IMR-90 (cell line): ENCODE measurements at regions not wholly inside any gene's neighbourhood (a gene's known extent, or its start where the extent isn't known, plus 50 kb on each side); places are given as distances from the start of the nearest gene placed in this dataset.

Source experiments
- ATAC-seq: fragments of 200-7000 bp; cut with Tn5 transposase; 2 replicates; pipeline ENCODE4 v1.9.1; 2020; ENCODE audit warnings: low read depth, mild to moderate bottlenecking, moderate library complexity
- BruUV-seq: library from RNA; stranded (reverse); fragments of 400-500 nt; replicated peaks from 2 replicates; lab custom pipeline; 2021; lab: Mats Ljungman, UMichigan
- CTCF ChIA-PET: fragments of 300-600 bp; formaldehyde crosslinking; extraction: SDS; loops from one replicate; lab custom pipeline; 2021; ENCODE audit warnings: antibody characterized with exemption; lab: Yijun Ruan, JAX
- POLR2A ChIA-PET: fragments of 300-600 bp; sonication (Branson Sonifier 250); formaldehyde crosslinking; loops from one replicate; lab custom pipeline; 2022; ENCODE audit warnings: antibody characterized with exemption; ENCODE audit not compliant: unreplicated experiment; lab: Charles Lee
- DNase-seq: peaks from one replicate; pipeline ENCODE4 v3.0.0; 2013
- H2AFZ ChIP-seq: replicated peaks from 2 replicates; pipeline ENCODE3; 2013; ENCODE audit warnings: low read length, mild to moderate bottlenecking; ENCODE audit not compliant: poor library complexity
- H2AK5ac ChIP-seq: 2 replicates; pipeline ENCODE4 v1.6.1; 2013; ENCODE audit warnings: low read depth, low read length, inconsistent platforms
- H2AK9ac ChIP-seq: replicated peaks from 2 replicates; pipeline ENCODE3; 2013; ENCODE audit warnings: mild to moderate bottlenecking, low read depth, low read length, moderate library complexity; ENCODE audit not compliant: poor library complexity
- H2BK120ac ChIP-seq: 2 replicates; pipeline ENCODE4 v1.6.1; 2013; ENCODE audit warnings: low read depth, low read length, inconsistent platforms
- H2BK15ac ChIP-seq: 3 replicates; pipeline ENCODE4 v1.6.1; 2013; ENCODE audit warnings: low read depth, low read length, inconsistent platforms
- H2BK20ac ChIP-seq: 2 replicates; pipeline ENCODE4 v1.6.1; 2013; ENCODE audit warnings: low read depth, mild to moderate bottlenecking, inconsistent platforms, low read length, moderate library complexity
- H2BK5ac ChIP-seq: 2 replicates; pipeline ENCODE4 v1.6.1; 2013; ENCODE audit warnings: mild to moderate bottlenecking, low read depth, low read length, inconsistent platforms; ENCODE audit not compliant: poor library complexity, severe bottlenecking
- H3K14ac ChIP-seq: replicated peaks from 2 replicates; pipeline ENCODE4 v1.6.1; 2013; ENCODE audit warnings: low read depth, low read length, inconsistent platforms
- H3K18ac ChIP-seq: 2 replicates; pipeline ENCODE4 v1.6.1; 2013; ENCODE audit warnings: low read depth, low read length, control low read depth
- H3K23ac ChIP-seq: 2 replicates; pipeline ENCODE4 v1.6.1; 2013; ENCODE audit warnings: low read depth, low read length, inconsistent platforms
- H3K27ac ChIP-seq: 2 replicates; pipeline ENCODE4 v1.5.1; 2013; ENCODE audit warnings: mild to moderate bottlenecking, control low read depth, low read length; ENCODE audit not compliant: insufficient read depth
- H3K27me3 ChIP-seq: 2 replicates; pipeline ENCODE4 v1.6.1; 2013; ENCODE audit warnings: low read length; ENCODE audit not compliant: control insufficient read depth, insufficient read depth
- H3K36me3 ChIP-seq: 2 replicates; pipeline ENCODE4 v1.6.1; 2013; ENCODE audit warnings: low read length, mixed read lengths; ENCODE audit not compliant: control insufficient read depth, insufficient read depth
- H3K4ac ChIP-seq: 2 replicates; pipeline ENCODE4 v1.6.1; 2013; ENCODE audit warnings: low read depth, low read length, inconsistent platforms
- H3K4me1 ChIP-seq: 2 replicates; pipeline ENCODE4 v1.6.1; 2013; ENCODE audit warnings: low read length, mixed read lengths; ENCODE audit not compliant: control insufficient read depth, insufficient read depth
- H3K4me2 ChIP-seq: 2 replicates; pipeline ENCODE4 v1.6.1; 2013; ENCODE audit warnings: low read depth, mild to moderate bottlenecking, control low read depth, low read length, moderate library complexity
- H3K4me3 ChIP-seq: 2 replicates; pipeline ENCODE4 v1.5.1; 2013; ENCODE audit warnings: low read depth, mild to moderate bottlenecking, control low read depth, low read length, moderate library complexity; ENCODE audit not compliant: insufficient read depth
- H3K56ac ChIP-seq: 2 replicates; pipeline ENCODE4 v1.6.1; 2013; ENCODE audit warnings: low read length, inconsistent platforms; ENCODE audit not compliant: insufficient read depth; ENCODE audit errors: extremely low read depth
- H3K79me1 ChIP-seq, 2 experiments: 2 replicates each; pipeline ENCODE4 v1.6.1; 2013; ENCODE audit warnings: low read length in 2 of 2, inconsistent platforms in 1 of 2, low read depth in 1 of 2
- H3K9ac ChIP-seq: 2 replicates; pipeline ENCODE4 v1.6.1; 2013; ENCODE audit warnings: low read depth, low read length, control low read depth
- H3K9me1 ChIP-seq: 2 replicates; pipeline ENCODE4 v1.6.1; 2013; ENCODE audit warnings: low read length, inconsistent platforms; ENCODE audit not compliant: insufficient read depth
- H3K9me3 ChIP-seq: 2 replicates; pipeline ENCODE4 v1.6.1; 2013; ENCODE audit warnings: low read length; ENCODE audit not compliant: control insufficient read depth, insufficient read depth
- H4K20me1 ChIP-seq: 2 replicates; pipeline ENCODE4 v1.6.1; 2013; ENCODE audit warnings: low read length, inconsistent platforms; ENCODE audit not compliant: insufficient read depth
- H4K5ac ChIP-seq: 2 replicates; pipeline ENCODE4 v1.6.1; 2013; ENCODE audit warnings: mild to moderate bottlenecking, low read depth, low read length, control low read depth
- H4K8ac ChIP-seq, 2 experiments: 2 replicates each; pipeline ENCODE4 v1.6.1; 2013; ENCODE audit warnings: low read depth in 2 of 2, low read length in 2 of 2, control low read depth in 1 of 2, inconsistent platforms in 1 of 2
- H4K91ac ChIP-seq: 2 replicates; pipeline ENCODE4 v1.6.1; 2013; ENCODE audit warnings: low read depth, low read length, inconsistent platforms; ENCODE audit not compliant: insufficient read depth
- CEBPB ChIP-seq: IDR thresholded peaks from 2 replicates; pipeline ENCODE4 v1.6.1; 2012; ENCODE audit warnings: low read depth, low read length, improper control_type of control experiment
- MAZ ChIP-seq: IDR thresholded peaks from 2 replicates; pipeline ENCODE4 v1.6.1; 2012; ENCODE audit warnings: low read depth, mild to moderate bottlenecking, low read length, improper control_type of control experiment, moderate library complexity, borderline replicate concordance
- NFE2L2 ChIP-seq: fragments of 150-350 bp; IDR thresholded peaks from 2 replicates; pipeline ENCODE4 v1.6.1; 2016; ENCODE audit warnings: low read depth, mild to moderate bottlenecking, low read length
- RCOR1 ChIP-seq: IDR thresholded peaks from 2 replicates; pipeline ENCODE4 v1.6.1; 2012; ENCODE audit warnings: mild to moderate bottlenecking, low read length, improper control_type of control experiment; ENCODE audit not compliant: insufficient replicate concordance
- SMC3 ChIP-seq: fragments of 150-350 bp; IDR thresholded peaks from 2 replicates; pipeline ENCODE4 v1.6.1; 2016; ENCODE audit warnings: low read depth, mild to moderate bottlenecking, antibody characterized with exemption, low read length, moderate library complexity
- USF2 ChIP-seq: fragments of 150-350 bp; IDR thresholded peaks from 2 replicates; pipeline ENCODE4 v1.6.1; 2017; ENCODE audit warnings: mild to moderate bottlenecking, antibody characterized with exemption, low read length, low read depth
- WGBS, 2 experiments: methylation state at CpG; one replicate each; pipeline versions ENCODE4 v1.1.5 to v1.1.7; 2013; ENCODE audit warnings: missing lambda C conversion rate in 2 of 2; ENCODE audit not compliant: insufficient read length in 1 of 2; ENCODE audit errors: extremely low coverage in 2 of 2; 5-methylcytosine and 5-hydroxymethylcytosine counted together
- dilution Hi-C: fragments of 300-500 bp; cut with HindIII; formaldehyde crosslinking; loops from one replicate; pipeline ENCODE4 v1.14.3; 2018; ENCODE audit warnings: low sequenced_read_pairs; ENCODE audit not compliant: unreplicated experiment
- in situ Hi-C: fragments of 300-500 bp; cut with MboI; formaldehyde crosslinking; loops from 3 replicates; pipeline ENCODE4 v1.14.3; 2019; ENCODE audit warnings: low sequenced_read_pairs, inconsistent platforms, mixed read lengths
- intact Hi-C: fragments of 100-400 bp; cut with micrococcal nuclease; formaldehyde crosslinking; loops from 2 replicates; pipeline ENCODE4 v1.10.0; 2022

- Histone ChIP-seq H2AK9ac (no peak overlapping the region), H3K9me3 (peaks cover 6% of the 10 kb centered on the region), H4K20me1 (no peaks in the 10 kb centered on the region), H4K8ac (no peak overlapping the region), H4K91ac (no peak overlapping the region), H2BK120ac (no peak overlapping the region), H2BK5ac (no peak overlapping the region), H2BK15ac (no peak overlapping the region), H3K14ac (no peak overlapping the region), H3K79me1 (no peaks in the 10 kb centered on the region), H2AFZ (no peak overlapping the region), H3K23ac (no peak overlapping the region), H3K18ac (no peak overlapping the region), H3K9me1 (no peaks in the 10 kb centered on the region), H3K4me3 (no peak overlapping the region), H3K4ac (no peak overlapping the region), H3K27ac (no peak overlapping the region), H3K4me2 (no peak overlapping the region), H4K5ac (no peak overlapping the region), H3K4me1 (no peaks in the 10 kb centered on the region), H3K56ac (no peak overlapping the region), H3K36me3 (no peaks in the 10 kb centered on the region), H2BK20ac (no peak overlapping the region), H3K27me3 (no peaks in the 10 kb centered on the region), H2AK5ac (no peak overlapping the region), H3K9ac (no peak overlapping the region)
- WGBS, 2 experiments, result no CpG with 5 or more reads among the region's 6 CpGs
- DNase-seq, result no peak
- TF ChIP-seq NFE2L2, result no peak
- no peak for TF ChIP-seq MAZ
- no peak for TF ChIP-seq USF2
- no peak for TF ChIP-seq SMC3
- TF ChIP-seq RCOR1, result no peak
- no peak for TF ChIP-seq CEBPB
- BruUV-seq, result no TSS peak
- intact Hi-C loops, result no loop called here
- ChIA-PET CTCF (no interaction called here), POLR2A (no interaction called here)
- no peak for ATAC-seq
- dilution Hi-C loops, result no loop called here
- in situ Hi-C loops, result no loop called here
Observed at GRCh38 chr12:126663304-126664094, 1598.3 kb downstream of the AACS start.
